GM12875 (cell line): ENCODE measurements at regions not wholly inside any gene's neighbourhood (a gene's known extent, or its start where the extent isn't known, plus 50 kb on each side); places are given as distances from the start of the nearest gene placed in this dataset.

Source experiments
- H3K4me3 ChIP-seq: one replicate; pipeline ENCODE4 v1.5.1; 2011; ENCODE audit warnings: low read depth, low read length, control low read depth
- CTCF ChIP-seq: IDR thresholded peaks from 2 replicates; pipeline ENCODE4 v1.5.1; 2011; ENCODE audit warnings: low read depth, mild to moderate bottlenecking, control low read depth, inconsistent platforms, low read length, moderate library complexity, borderline replicate concordance; ENCODE audit not compliant: insufficient read depth

GRCh38 chr18:37913051-37913450, 347.5 kb upstream of the CELF4 start:
- H3K4me3 ChIP-seq: no peak overlapping the region
- no peak for TF ChIP-seq CTCF

GRCh38 chr18:37902344-37902743, 336.7 kb upstream of the CELF4 start:
- no peak for TF ChIP-seq CTCF
- no peak overlapping the region for H3K4me3 ChIP-seq

GRCh38 chr18:37900326-37900725, 334.7 kb upstream of the CELF4 start:
- no peak for TF ChIP-seq CTCF
- H3K4me3 ChIP-seq: no peak overlapping the region

- no peak overlapping the region for H3K4me3 ChIP-seq
- TF ChIP-seq CTCF: no peak
Observed at GRCh38 chr18:37889963-37890362, 324.4 kb upstream of the CELF4 start.

GRCh38 chr18:37874721-37875120, 309.1 kb upstream of the CELF4 start:
- H3K4me3 ChIP-seq: no peak overlapping the region
- TF ChIP-seq CTCF: no peak

- TF ChIP-seq CTCF: no peak
- no peak overlapping the region for H3K4me3 ChIP-seq
Observed at GRCh38 chr18:37873416-37873815, 307.8 kb upstream of the CELF4 start.

- no peak for TF ChIP-seq CTCF
- H3K4me3 ChIP-seq: no peak overlapping the region
Observed at GRCh38 chr18:37872562-37872961, 307.0 kb upstream of the CELF4 start.
